ENCODE measurements at regions not wholly inside any gene's neighbourhood (a gene's known extent, or its start where the extent isn't known, plus 50 kb on each side); places are given as distances from the start of the nearest gene placed in this dataset.

DNA sequence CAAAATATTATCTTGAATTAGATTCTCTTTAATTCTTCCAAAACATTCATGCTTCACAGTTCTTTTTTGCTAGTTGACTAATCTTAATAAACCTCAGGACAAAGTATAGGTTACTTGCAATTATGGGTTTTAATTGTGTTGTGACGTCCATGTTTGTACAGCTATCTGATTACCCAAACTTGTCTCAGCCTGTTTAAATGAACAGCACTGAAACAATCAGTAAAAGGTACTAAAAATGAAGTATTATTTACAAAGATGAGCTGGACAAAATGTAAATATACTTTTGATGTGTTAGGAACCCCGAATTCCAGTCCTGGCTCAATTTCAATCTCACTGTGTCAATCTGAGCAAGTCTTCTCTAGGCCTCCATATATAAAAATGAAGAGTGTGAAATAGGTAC lies 57.4 kb upstream of the SLC6A14 start:
- Histone ChIP-seq H3K36me3 (replicated peaks) (no peaks in the 10 kb centered on the region), H3K4me3 (ENCODE audit: low read depth, low read length) (no peak overlapping the region), H3K27me3 (replicated peaks) (no peaks in the 10 kb centered on the region), H3K27ac (no peak overlapping the region)
- TF ChIP-seq, protein P1, sequence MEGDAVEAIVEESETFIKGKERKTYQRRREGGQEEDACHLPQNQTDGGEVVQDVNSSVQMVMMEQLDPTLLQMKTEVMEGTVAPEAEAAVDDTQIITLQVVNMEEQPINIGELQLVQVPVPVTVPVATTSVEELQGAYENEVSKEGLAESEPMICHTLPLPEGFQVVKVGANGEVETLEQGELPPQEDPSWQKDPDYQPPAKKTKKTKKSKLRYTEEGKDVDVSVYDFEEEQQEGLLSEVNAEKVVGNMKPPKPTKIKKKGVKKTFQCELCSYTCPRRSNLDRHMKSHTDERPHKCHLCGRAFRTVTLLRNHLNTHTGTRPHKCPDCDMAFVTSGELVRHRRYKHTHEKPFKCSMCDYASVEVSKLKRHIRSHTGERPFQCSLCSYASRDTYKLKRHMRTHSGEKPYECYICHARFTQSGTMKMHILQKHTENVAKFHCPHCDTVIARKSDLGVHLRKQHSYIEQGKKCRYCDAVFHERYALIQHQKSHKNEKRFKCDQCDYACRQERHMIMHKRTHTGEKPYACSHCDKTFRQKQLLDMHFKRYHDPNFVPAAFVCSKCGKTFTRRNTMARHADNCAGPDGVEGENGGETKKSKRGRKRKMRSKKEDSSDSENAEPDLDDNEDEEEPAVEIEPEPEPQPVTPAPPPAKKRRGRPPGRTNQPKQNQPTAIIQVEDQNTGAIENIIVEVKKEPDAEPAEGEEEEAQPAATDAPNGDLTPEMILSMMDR (IDR thresholded peaks at IDR 0.05; ENCODE audit: low read depth, low read length, missing control alignments): no peak
- no peak for DNase-seq
- in situ Hi-C loops (cut with HindIII; ENCODE audit: low pct_ligation_motif_present, low sequenced_read_pairs): no loop called here

DNA sequence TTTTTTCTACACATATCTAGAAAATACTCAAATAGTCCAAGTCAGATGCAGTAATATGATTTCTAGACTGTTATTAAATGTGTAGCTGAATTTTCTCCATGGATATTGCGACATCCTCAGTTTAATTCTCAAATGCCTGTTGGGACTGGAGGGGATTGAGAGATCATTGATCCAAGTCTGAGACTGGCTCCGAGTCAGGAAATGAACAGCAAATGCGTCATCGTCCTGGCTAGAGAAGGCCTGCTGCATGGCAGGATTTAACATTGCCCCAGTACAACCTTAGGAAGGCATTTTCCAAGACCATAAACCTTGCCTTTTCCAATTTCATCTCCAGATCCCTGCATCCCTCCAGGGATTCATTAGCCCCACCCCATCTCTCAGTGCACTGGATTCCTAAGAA lies 56.6 kb upstream of the SLC6A14 start:
- Histone ChIP-seq H3K27ac (no peak overlapping the region), H3K4me3 (ENCODE audit: low read depth, low read length) (no peak overlapping the region), H3K27me3 (replicated peaks) (no peaks in the 10 kb centered on the region), H3K36me3 (replicated peaks) (no peaks in the 10 kb centered on the region)
- DNase-seq: peak; percentile 9
- in situ Hi-C loops (cut with HindIII; ENCODE audit: low pct_ligation_motif_present, low sequenced_read_pairs): no loop called here
- TF ChIP-seq, protein P1 (IDR thresholded peaks at IDR 0.05; ENCODE audit: low read depth, low read length, missing control alignments): no peak

GRCh38 chrX:116384406-116384954 lies 51.9 kb upstream of the SLC6A14 start:
- no peak for DNase-seq
- H3K4me3 ChIP-seq (ENCODE audit: low read depth, low read length): no peak overlapping the region
- no peak overlapping the region for H3K27ac ChIP-seq
- H3K27me3 ChIP-seq (replicated peaks): no peaks in the 10 kb centered on the region
- TF ChIP-seq, protein P1 (IDR thresholded peaks at IDR 0.05; ENCODE audit: low read depth, low read length, missing control alignments): no peak
- no peaks in the 10 kb centered on the region for H3K36me3 ChIP-seq (replicated peaks)
- in situ Hi-C loops (cut with HindIII; ENCODE audit: low pct_ligation_motif_present, low sequenced_read_pairs): no loop called here

Data from brain microvascular endothelial cell (primary cell).